AG09319 (cell line): ENCODE measurements at regions not wholly inside any gene's neighbourhood (a gene's known extent, or its start where the extent isn't known, plus 50 kb on each side); places are given as distances from the start of the nearest gene placed in this dataset.

Source experiments
- DNase-seq: peaks from one replicate; pipeline ENCODE4 v3.0.0-alpha.2; 2010; ENCODE audit warnings: low read depth; ENCODE audit errors: extremely low read depth
- CTCF ChIP-seq: IDR thresholded peaks from 2 replicates; pipeline ENCODE4 v1.5.1; 2011; ENCODE audit warnings: low read depth, mild to moderate bottlenecking, inconsistent platforms, low read length, moderate library complexity

- no peak for TF ChIP-seq CTCF
- no peak for DNase-seq
Measured at GRCh38 chr12:86826051-86826450, 569.9 kb upstream of the MGAT4C start.

DNA sequence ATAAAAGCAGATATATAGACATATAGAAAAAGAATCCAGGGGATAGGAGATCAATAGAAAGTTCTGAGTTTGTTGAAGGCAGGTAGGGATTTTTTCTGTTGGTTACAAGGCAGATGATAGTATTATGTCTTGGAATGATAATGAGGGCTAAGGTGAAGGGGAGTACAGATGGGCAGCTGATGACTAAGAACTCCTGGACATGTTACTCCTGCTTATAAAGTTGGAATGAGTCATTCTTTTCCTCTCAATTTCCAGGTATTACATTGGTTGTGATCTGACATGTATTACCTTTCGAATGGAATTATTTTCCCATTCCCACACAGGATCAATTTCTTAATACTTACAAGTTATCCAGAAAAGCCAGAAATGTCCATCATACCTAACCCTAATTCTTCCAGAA lies 545.2 kb upstream of the MGAT4C start:
- DNase-seq, result no peak
- no peak for TF ChIP-seq CTCF

GRCh38 chr12:86799616-86800015 lies 543.4 kb upstream of the MGAT4C start:
- no peak for TF ChIP-seq CTCF
- DNase-seq, result no peak

- DNase-seq, result no peak
- no peak for TF ChIP-seq CTCF
Measured at GRCh38 chr12:86796550-86796949, 540.4 kb upstream of the MGAT4C start.

DNA sequence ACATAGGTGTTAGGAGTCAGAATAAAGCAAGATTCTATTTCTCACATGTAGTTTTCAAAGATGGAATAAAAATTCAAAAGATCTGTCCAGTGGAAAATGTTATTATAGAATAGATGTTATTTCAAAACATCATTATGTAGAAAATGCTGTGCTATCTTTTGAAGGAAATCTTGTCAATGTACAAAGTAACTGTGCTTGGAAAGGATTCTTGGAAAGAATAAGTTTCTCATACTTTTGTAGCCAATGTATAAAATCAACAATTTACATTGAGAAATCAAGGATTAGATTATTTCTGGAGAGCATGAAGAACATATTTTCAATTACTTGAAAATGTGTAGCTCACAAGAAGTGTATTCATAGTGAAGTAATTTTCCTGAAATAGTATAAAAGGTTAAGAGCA lies 532.5 kb upstream of the MGAT4C start:
- no peak for DNase-seq
- no peak for TF ChIP-seq CTCF

GRCh38 chr12:86787419-86787818 lies 531.2 kb upstream of the MGAT4C start:
- DNase-seq, result no peak
- no peak for TF ChIP-seq CTCF

- TF ChIP-seq CTCF, result no peak
- DNase-seq, result no peak
Measured at GRCh38 chr12:86777325-86777724, 521.1 kb upstream of the MGAT4C start.
